Stimulated activated CD4-positive, alpha-beta T cell treated with anti-CD3 and anti-CD28 coated beads, TNF-alpha, amount 100 ng/mL, for 4 hours (primary cell): ENCODE measurements at regions not wholly inside any gene's neighbourhood (a gene's known extent, or its start where the extent isn't known, plus 50 kb on each side); places are given as distances from the start of the nearest gene placed in this dataset.

Experiments used
- DNase-seq, 3 experiments: peaks; one replicate each; pipeline ENCODE4 v3.0.0-alpha.2; 2020; ENCODE audit warnings: low read depth in 3 of 3

- no peak for DNase-seq
Measured at GRCh38 chr18:24734058-24734457, 273.6 kb downstream of the HRH4 start.

GRCh38 chr18:24735624-24736231 lies 275.3 kb downstream of the HRH4 start:
- DNase-seq, result no peak

- no peak for DNase-seq
Measured at GRCh38 chr18:24736662-24737330, 276.4 kb downstream of the HRH4 start.

GRCh38 chr18:24740829-24741228 lies 280.4 kb downstream of the HRH4 start:
- no peak for DNase-seq

- no peak for DNase-seq
Measured at GRCh38 chr18:24741321-24741720, 280.9 kb downstream of the HRH4 start.

GRCh38 chr18:24741965-24742724 lies 281.7 kb downstream of the HRH4 start:
- no peak for DNase-seq

GRCh38 chr18:24754583-24755253 lies 294.3 kb downstream of the HRH4 start:
- DNase-seq, result no peak

GRCh38 chr18:24756385-24756784 lies 295.9 kb downstream of the HRH4 start:
- no peak for DNase-seq

- DNase-seq, result no peak
Measured at GRCh38 chr18:24757134-24757533, 296.7 kb downstream of the HRH4 start.

- no peak for DNase-seq
Measured at GRCh38 chr18:24761765-24762164, 301.3 kb downstream of the HRH4 start.

- DNase-seq, result no peak
Measured at GRCh38 chr18:24762511-24762910, 302.1 kb downstream of the HRH4 start.

- DNase-seq, result no peak
Measured at GRCh38 chr18:24763765-24764513, 303.5 kb downstream of the HRH4 start.

GRCh38 chr18:24764766-24765165 lies 304.3 kb downstream of the HRH4 start:
- no peak for DNase-seq

GRCh38 chr18:24766376-24766775 lies 305.9 kb downstream of the HRH4 start:
- no peak for DNase-seq

- no peak for DNase-seq
Measured at GRCh38 chr18:24770311-24771024, 310.0 kb downstream of the HRH4 start.

GRCh38 chr18:24771300-24771699 lies 310.9 kb downstream of the HRH4 start:
- no peak for DNase-seq

GRCh38 chr18:24773101-24773500 lies 312.7 kb downstream of the HRH4 start:
- DNase-seq, result no peak

GRCh38 chr18:24776019-24776418 lies 315.6 kb downstream of the HRH4 start:
- DNase-seq, result no peak

GRCh38 chr18:24778810-24779418 lies 318.5 kb downstream of the HRH4 start:
- DNase-seq, result no peak

GRCh38 chr18:24782566-24782965 lies 322.1 kb downstream of the HRH4 start:
- no peak for DNase-seq

GRCh38 chr18:24785019-24785418 lies 324.6 kb downstream of the HRH4 start:
- DNase-seq, result no peak
